ENCODE measurements at regions not wholly inside any gene's neighbourhood (a gene's known extent, or its start where the extent isn't known, plus 50 kb on each side); places are given as distances from the start of the nearest gene placed in this dataset.

GRCh38 chr5:129384193-129384592 lies 75.9 kb upstream of the ADAMTS19 start:
- Mint-ChIP-seq H3K4me3 (no peak overlapping the region), H3K9me3 (peaks cover 10% of the 10 kb centered on the region)
- TF ChIP-seq CTCF (conservative IDR thresholded peaks at IDR 0.05): no peak

GRCh38 chr5:129384736-129385135 lies 75.4 kb upstream of the ADAMTS19 start:
- Mint-ChIP-seq H3K27me3 (no peaks in the 10 kb centered on the region), H3K36me3 (no peaks in the 10 kb centered on the region), H3K4me1 (ENCODE audit: unreplicated experiment) (no peaks in the 10 kb centered on the region), H3K27ac (no peak overlapping the region), H3K4me3 (no peak overlapping the region), H3K9me3 (peaks cover 10% of the 10 kb centered on the region)
- DNase-seq (ENCODE audit: extremely low spot score, unreplicated experiment): no peak
- TF ChIP-seq CTCF (conservative IDR thresholded peaks at IDR 0.05): no peak

More at GRCh38 chr5:129384193-129384592, 75.9 kb upstream of the ADAMTS19 start:
- Mint-ChIP-seq H3K27me3 (no peaks in the 10 kb centered on the region), H3K36me3 (no peaks in the 10 kb centered on the region), H3K27ac (no peak overlapping the region), H3K4me1 (ENCODE audit: unreplicated experiment) (peaks cover 4% of the 10 kb centered on the region)
- no peak for DNase-seq (ENCODE audit: extremely low spot score, unreplicated experiment)

GRCh38 chr5:129387944-129388343 lies 72.2 kb upstream of the ADAMTS19 start:
- Mint-ChIP-seq H3K4me3 (no peak overlapping the region), H3K4me1 (ENCODE audit: unreplicated experiment) (peaks cover 5% of the 10 kb centered on the region), H3K27ac (no peak overlapping the region), H3K27me3 (no peaks in the 10 kb centered on the region), H3K36me3 (no peaks in the 10 kb centered on the region), H3K9me3 (peaks cover 10% of the 10 kb centered on the region)
- no peak for TF ChIP-seq CTCF (conservative IDR thresholded peaks at IDR 0.05)
- DNase-seq (ENCODE audit: extremely low spot score, unreplicated experiment): no peak

- peaks cover 5% of the 10 kb centered on the region for H3K4me1 Mint-ChIP-seq (ENCODE audit: unreplicated experiment)
- H3K27me3 Mint-ChIP-seq: no peaks in the 10 kb centered on the region
- H3K27ac Mint-ChIP-seq: no peak overlapping the region
- no peak overlapping the region for H3K4me3 Mint-ChIP-seq
- H3K36me3 Mint-ChIP-seq: no peaks in the 10 kb centered on the region
- DNase-seq (ENCODE audit: extremely low spot score, unreplicated experiment): no peak
- TF ChIP-seq CTCF (conservative IDR thresholded peaks at IDR 0.05): no peak
- peaks cover 3% of the 10 kb centered on the region for H3K9me3 Mint-ChIP-seq
Observed at GRCh38 chr5:129392681-129393080, 67.4 kb upstream of the ADAMTS19 start.

GRCh38 chr5:129395247-129395646 lies 64.9 kb upstream of the ADAMTS19 start:
- H3K27ac Mint-ChIP-seq: no peak overlapping the region
- H3K4me1 Mint-ChIP-seq (ENCODE audit: unreplicated experiment): peaks cover 10% of the 10 kb centered on the region
- no peak overlapping the region for H3K4me3 Mint-ChIP-seq
- H3K27me3 Mint-ChIP-seq: no peaks in the 10 kb centered on the region
- TF ChIP-seq CTCF (conservative IDR thresholded peaks at IDR 0.05): no peak
- DNase-seq (ENCODE audit: extremely low spot score, unreplicated experiment): no peak
- peaks cover 3% of the 10 kb centered on the region for H3K9me3 Mint-ChIP-seq
- H3K36me3 Mint-ChIP-seq: no peaks in the 10 kb centered on the region

Measured in type B pancreatic cell (in vitro differentiated cells).